ENCODE measurements at regions not wholly inside any gene's neighbourhood (a gene's known extent, or its start where the extent isn't known, plus 50 kb on each side); places are given as distances from the start of the nearest gene placed in this dataset.

- DNase-seq (ENCODE audit: insufficient read length, low spot score): no peak
- FAIRE-seq: no peak
Measured at GRCh38 chr11:27910186-27910931, 197.6 kb downstream of the KIF18A start.

GRCh38 chr11:27909386-27909785 lies 198.6 kb downstream of the KIF18A start:
- TF ChIP-seq POLR2A (IDR thresholded peaks at IDR 0.05; ENCODE audit: low read depth, low read length) (no peak), POLR2AphosphoS5 (IDR thresholded peaks at IDR 0.05; ENCODE audit: low read depth, low read length) (no peak), SPI1 (IDR thresholded peaks at IDR 0.05; ENCODE audit: low read depth, low read length) (no peak), TAF1 (IDR thresholded peaks at IDR 0.05; ENCODE audit: low read depth, low read length) (no peak), PAX5 (IDR thresholded peaks at IDR 0.05; ENCODE audit: insufficient read depth, low read length, severe bottlenecking) (no peak), POU2F2 (IDR thresholded peaks at IDR 0.05; ENCODE audit: low read depth, low read length) (no peak)
- DNase-seq (ENCODE audit: insufficient read length, low spot score) (no peak), FAIRE-seq (no peak)

More at GRCh38 chr11:27910186-27910931, 197.6 kb downstream of the KIF18A start:
- TF ChIP-seq POLR2A (IDR thresholded peaks at IDR 0.05; ENCODE audit: low read depth, low read length) (no peak), POU2F2 (IDR thresholded peaks at IDR 0.05; ENCODE audit: low read depth, low read length) (no peak), SPI1 (IDR thresholded peaks at IDR 0.05; ENCODE audit: low read depth, low read length) (no peak)

- no peak for TF ChIP-seq TAF1 (IDR thresholded peaks at IDR 0.05; ENCODE audit: low read depth, low read length)
- TF ChIP-seq POU2F2 (IDR thresholded peaks at IDR 0.05; ENCODE audit: low read depth, low read length): no peak
- no peak for TF ChIP-seq SPI1 (IDR thresholded peaks at IDR 0.05; ENCODE audit: low read depth, low read length)
- TF ChIP-seq POLR2AphosphoS5 (IDR thresholded peaks at IDR 0.05; ENCODE audit: low read depth, low read length): no peak
- TF ChIP-seq POLR2A (IDR thresholded peaks at IDR 0.05; ENCODE audit: low read depth, low read length): no peak
- TF ChIP-seq PAX5 (IDR thresholded peaks at IDR 0.05; ENCODE audit: insufficient read depth, low read length, severe bottlenecking): no peak
- no peak for FAIRE-seq
- DNase-seq (ENCODE audit: insufficient read length, low spot score): no peak
Measured at GRCh38 chr11:27908621-27909020, 199.3 kb downstream of the KIF18A start.

GRCh38 chr11:27907530-27907929 lies 200.4 kb downstream of the KIF18A start:
- DNase-seq (ENCODE audit: insufficient read length, low spot score) (no peak), FAIRE-seq (no peak)
- no peak for TF ChIP-seq POU2F2 (IDR thresholded peaks at IDR 0.05; ENCODE audit: low read depth, low read length)

GRCh38 chr11:27907091-27907490 lies 200.9 kb downstream of the KIF18A start:
- TF ChIP-seq SPI1 (IDR thresholded peaks at IDR 0.05; ENCODE audit: low read depth, low read length) (no peak), PAX5 (IDR thresholded peaks at IDR 0.05; ENCODE audit: insufficient read depth, low read length, severe bottlenecking) (no peak), TAF1 (IDR thresholded peaks at IDR 0.05; ENCODE audit: low read depth, low read length) (no peak), POU2F2 (IDR thresholded peaks at IDR 0.05; ENCODE audit: low read depth, low read length) (no peak), POLR2AphosphoS5 (IDR thresholded peaks at IDR 0.05; ENCODE audit: low read depth, low read length) (no peak), POLR2A (IDR thresholded peaks at IDR 0.05; ENCODE audit: low read depth, low read length) (no peak)
- DNase-seq (ENCODE audit: insufficient read length, low spot score) (no peak), FAIRE-seq (no peak)

GRCh38 chr11:27904358-27905055 lies 203.4 kb downstream of the KIF18A start:
- FAIRE-seq: no peak
- TF ChIP-seq POU2F2 (IDR thresholded peaks at IDR 0.05; ENCODE audit: low read depth, low read length) (no peak), PAX5 (IDR thresholded peaks at IDR 0.05; ENCODE audit: insufficient read depth, low read length, severe bottlenecking) (no peak), TAF1 (IDR thresholded peaks at IDR 0.05; ENCODE audit: low read depth, low read length) (no peak), SPI1 (IDR thresholded peaks at IDR 0.05; ENCODE audit: low read depth, low read length) (no peak), POLR2AphosphoS5 (IDR thresholded peaks at IDR 0.05; ENCODE audit: low read depth, low read length) (no peak), POLR2A (IDR thresholded peaks at IDR 0.05; ENCODE audit: low read depth, low read length) (no peak)
- DNase-seq (ENCODE audit: insufficient read length, low spot score): no peak

DNA sequence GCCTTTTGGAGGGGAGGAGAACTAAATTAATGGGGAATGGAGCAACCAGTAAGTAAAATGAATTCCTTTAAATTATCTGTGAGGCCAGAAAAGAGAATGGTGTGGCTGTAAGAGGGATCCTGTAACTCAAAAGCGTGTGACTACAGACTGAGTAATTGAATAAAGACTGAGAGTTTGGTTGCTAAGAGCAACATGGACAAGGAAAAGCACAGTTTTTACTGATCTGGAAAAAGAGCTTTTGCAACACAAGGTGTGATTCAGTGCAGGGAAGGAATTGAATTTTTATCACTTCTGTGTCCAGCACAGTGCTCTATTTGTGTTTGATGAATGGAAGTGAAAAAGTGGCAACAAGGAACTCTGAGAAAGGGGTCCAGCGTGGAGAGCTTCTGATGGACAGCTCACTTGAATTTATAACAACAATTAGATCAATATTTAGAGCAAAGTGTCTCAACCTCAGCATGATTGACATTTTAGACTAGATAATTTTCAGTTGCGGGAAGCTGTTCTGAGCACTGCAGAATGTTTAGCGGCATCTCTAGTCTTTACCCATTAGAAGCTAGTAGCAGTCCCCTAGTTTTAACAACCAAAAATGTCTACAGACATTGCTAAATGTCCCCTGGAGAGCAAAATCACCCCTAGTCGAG lies 202.8 kb upstream of the BDNF start:
- FAIRE-seq: no peak
- no peak for DNase-seq (ENCODE audit: insufficient read length, low spot score)

DNA sequence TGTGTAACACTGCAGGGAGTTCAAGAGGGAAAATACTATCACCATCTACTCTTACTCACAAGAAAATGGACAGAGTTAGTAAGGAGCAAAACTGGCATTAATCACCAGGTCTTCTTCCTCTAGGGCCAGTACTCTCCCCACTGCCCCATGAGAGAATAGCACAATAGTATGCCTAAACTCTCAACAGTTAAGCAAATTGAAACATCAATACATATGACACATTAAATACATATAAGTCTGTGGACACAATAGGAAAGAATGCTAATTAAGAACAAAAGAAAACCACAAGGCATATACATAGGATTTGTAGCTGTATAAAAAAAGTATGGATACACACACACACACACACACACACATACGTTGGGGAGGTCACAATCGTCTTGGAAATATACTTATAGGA lies 197.9 kb upstream of the BDNF start:
- TF ChIP-seq TAF1 (IDR thresholded peaks at IDR 0.05; ENCODE audit: low read depth, low read length): no peak
- no peak for TF ChIP-seq POU2F2 (IDR thresholded peaks at IDR 0.05; ENCODE audit: low read depth, low read length)
- TF ChIP-seq SPI1 (IDR thresholded peaks at IDR 0.05; ENCODE audit: low read depth, low read length): no peak
- TF ChIP-seq POLR2A (IDR thresholded peaks at IDR 0.05; ENCODE audit: low read depth, low read length): no peak
- TF ChIP-seq POLR2AphosphoS5 (IDR thresholded peaks at IDR 0.05; ENCODE audit: low read depth, low read length): no peak
- TF ChIP-seq PAX5 (IDR thresholded peaks at IDR 0.05; ENCODE audit: insufficient read depth, low read length, severe bottlenecking): no peak
- FAIRE-seq (no peak), DNase-seq (ENCODE audit: insufficient read length, low spot score) (no peak)

More for the DNA sequence above, 202.8 kb upstream of the BDNF start:
- TF ChIP-seq POU2F2 (IDR thresholded peaks at IDR 0.05; ENCODE audit: low read depth, low read length) (no peak), SPI1 (IDR thresholded peaks at IDR 0.05; ENCODE audit: low read depth, low read length) (no peak), TAF1 (IDR thresholded peaks at IDR 0.05; ENCODE audit: low read depth, low read length) (no peak), PAX5 (IDR thresholded peaks at IDR 0.05; ENCODE audit: insufficient read depth, low read length, severe bottlenecking) (no peak), POLR2A (IDR thresholded peaks at IDR 0.05; ENCODE audit: low read depth, low read length) (no peak), POLR2AphosphoS5 (IDR thresholded peaks at IDR 0.05; ENCODE audit: low read depth, low read length) (no peak)

DNA sequence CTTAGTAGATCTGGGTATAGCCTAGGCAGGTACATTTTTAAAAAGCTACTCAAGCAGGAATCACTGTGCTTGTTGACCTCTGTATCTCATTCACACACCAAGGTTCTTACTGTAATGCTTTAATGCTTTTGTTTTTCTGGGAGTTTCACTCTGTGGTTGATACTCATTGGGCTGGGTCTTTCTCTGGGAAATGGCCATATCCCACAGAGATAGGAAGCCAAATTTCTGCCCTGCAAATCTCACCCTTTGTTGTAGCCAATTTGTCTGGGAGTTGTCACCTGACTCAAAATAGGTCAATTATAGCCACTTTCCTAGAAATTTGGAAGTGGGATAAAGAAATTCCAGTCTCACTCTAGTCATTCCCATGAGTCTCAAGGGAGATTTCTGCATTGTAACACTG lies 195.8 kb upstream of the BDNF start:
- no peak for DNase-seq (ENCODE audit: insufficient read length, low spot score)
- FAIRE-seq: no peak
- TF ChIP-seq TAF1 (IDR thresholded peaks at IDR 0.05; ENCODE audit: low read depth, low read length): no peak
- no peak for TF ChIP-seq PAX5 (IDR thresholded peaks at IDR 0.05; ENCODE audit: insufficient read depth, low read length, severe bottlenecking)
- no peak for TF ChIP-seq POU2F2 (IDR thresholded peaks at IDR 0.05; ENCODE audit: low read depth, low read length)
- TF ChIP-seq SPI1 (IDR thresholded peaks at IDR 0.05; ENCODE audit: low read depth, low read length): no peak
- TF ChIP-seq POLR2A (IDR thresholded peaks at IDR 0.05; ENCODE audit: low read depth, low read length): no peak
- no peak for TF ChIP-seq POLR2AphosphoS5 (IDR thresholded peaks at IDR 0.05; ENCODE audit: low read depth, low read length)
